ENCODE measurements at regions not wholly inside any gene's neighbourhood (a gene's known extent, or its start where the extent isn't known, plus 50 kb on each side); places are given as distances from the start of the nearest gene placed in this dataset.

DNA sequence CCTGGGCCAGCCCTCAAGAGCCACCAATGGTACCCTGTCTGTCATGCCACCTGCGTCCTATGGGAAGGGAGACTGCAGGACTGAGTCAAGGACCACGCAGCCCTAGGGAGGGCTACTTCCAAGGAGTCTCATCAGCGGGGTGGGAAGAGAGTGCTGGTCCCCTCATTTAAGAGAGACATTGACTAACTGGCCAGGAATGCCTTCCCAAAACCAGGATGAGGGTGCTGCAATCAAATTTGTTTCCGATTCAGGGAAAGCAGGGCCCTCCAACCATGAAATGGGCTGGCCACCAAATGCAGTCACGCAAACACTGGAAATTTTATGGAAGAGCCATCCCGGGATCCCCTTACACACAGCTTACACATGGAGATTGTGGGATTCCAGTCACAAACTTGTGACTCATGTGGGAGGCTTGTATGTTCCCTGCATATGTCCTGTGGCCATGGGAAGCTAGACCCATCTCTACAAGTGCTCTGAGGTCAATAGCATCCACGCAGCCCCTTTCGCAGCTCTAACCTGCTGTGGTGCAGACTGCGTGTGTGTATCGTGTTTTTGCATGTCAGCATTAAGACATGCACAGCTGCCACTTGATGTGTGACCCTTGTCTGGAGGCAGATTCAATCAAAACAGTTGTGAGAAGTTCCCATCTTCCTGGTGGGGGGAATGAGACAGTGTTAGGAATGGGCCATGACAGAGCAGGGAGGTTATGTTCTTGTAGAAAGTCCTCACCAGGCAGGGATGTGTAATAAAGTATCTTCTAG is 53.0 kb upstream of the CST7 start:
- H3K56ac ChIP-seq (ENCODE audit: extremely low read depth, insufficient read depth, low read length) = no peak overlapping the region
- CTCF ChIA-PET = no interaction called here
- ATAC-seq (ENCODE audit: low read depth) (no peak), DNase-seq (no peak)
- H3K36me3 ChIP-seq (ENCODE audit: control insufficient read depth, insufficient read depth, low read length) = no peaks in the 10 kb centered on the region
- no peak overlapping the region for H3K23ac ChIP-seq (ENCODE audit: low read depth, low read length)
- H3K79me1 ChIP-seq (ENCODE audit: low read depth in 1 of 2, low read length in 2 of 2) = no peaks in the 10 kb centered on the region
- no peaks in the 10 kb centered on the region for H3K9me1 ChIP-seq (ENCODE audit: insufficient read depth, low read length)
- dilution Hi-C loops (cut with HindIII; ENCODE audit: low sequenced_read_pairs, unreplicated experiment) = no loop called here
- H2BK20ac ChIP-seq (ENCODE audit: low read depth, low read length) = no peak overlapping the region
- H2BK120ac ChIP-seq (ENCODE audit: low read depth, low read length) = no peak overlapping the region
- H3K4me3 ChIP-seq (ENCODE audit: insufficient read depth, low read depth, low read length) = no peak overlapping the region
- no peak overlapping the region for H4K91ac ChIP-seq (ENCODE audit: insufficient read depth, low read depth, low read length)
- H3K4me1 ChIP-seq (ENCODE audit: control insufficient read depth, insufficient read depth, low read length) = no peaks in the 10 kb centered on the region
- H3K27me3 ChIP-seq (ENCODE audit: control insufficient read depth, insufficient read depth, low read length) = no peaks in the 10 kb centered on the region
- H2BK5ac ChIP-seq (ENCODE audit: low read depth, low read length, poor library complexity, severe bottlenecking) = no peak overlapping the region
- no peak overlapping the region for H3K4ac ChIP-seq (ENCODE audit: low read depth, low read length)
- no peak overlapping the region for H2AK5ac ChIP-seq (ENCODE audit: low read depth, low read length)
- H4K20me1 ChIP-seq (ENCODE audit: insufficient read depth, low read length) = no peaks in the 10 kb centered on the region
- no peak overlapping the region for H4K8ac ChIP-seq (ENCODE audit: low read depth in 2 of 2, low read length in 2 of 2)
- no peak overlapping the region for H3K18ac ChIP-seq (ENCODE audit: low read depth, low read length)
- H3K4me2 ChIP-seq (ENCODE audit: low read depth, low read length) = no peak overlapping the region
- no peaks in the 10 kb centered on the region; the same call in 1 of the 2 replicates for H3K9me3 ChIP-seq (ENCODE audit: control insufficient read depth, insufficient read depth, low read length)
- no TSS peak for BruUV-seq (replicated peaks)
- POLR2A ChIA-PET (ENCODE audit: unreplicated experiment) = no interaction called here
- H4K5ac ChIP-seq (ENCODE audit: low read depth, low read length) = no peak overlapping the region
- H2AK9ac ChIP-seq (replicated peaks; ENCODE audit: low read depth, low read length, poor library complexity) = no peak overlapping the region
- no peak overlapping the region for H3K14ac ChIP-seq (replicated peaks; ENCODE audit: low read depth, low read length)
- in situ Hi-C loops (cut with MboI; ENCODE audit: low sequenced_read_pairs) = no loop called here
- 58% methylated on average over 2 of the region's 10 CpGs; no CpG with 5 or more reads in 1 of the 2 experiments for WGBS, 2 experiments (ENCODE audit: extremely low coverage in 2 of 2, insufficient read length in 1 of 2)
- no peak overlapping the region for H2BK15ac ChIP-seq (ENCODE audit: low read depth, low read length)
- no peak overlapping the region for H3K27ac ChIP-seq (ENCODE audit: insufficient read depth, low read length)
- TF ChIP-seq, protein P1, sequence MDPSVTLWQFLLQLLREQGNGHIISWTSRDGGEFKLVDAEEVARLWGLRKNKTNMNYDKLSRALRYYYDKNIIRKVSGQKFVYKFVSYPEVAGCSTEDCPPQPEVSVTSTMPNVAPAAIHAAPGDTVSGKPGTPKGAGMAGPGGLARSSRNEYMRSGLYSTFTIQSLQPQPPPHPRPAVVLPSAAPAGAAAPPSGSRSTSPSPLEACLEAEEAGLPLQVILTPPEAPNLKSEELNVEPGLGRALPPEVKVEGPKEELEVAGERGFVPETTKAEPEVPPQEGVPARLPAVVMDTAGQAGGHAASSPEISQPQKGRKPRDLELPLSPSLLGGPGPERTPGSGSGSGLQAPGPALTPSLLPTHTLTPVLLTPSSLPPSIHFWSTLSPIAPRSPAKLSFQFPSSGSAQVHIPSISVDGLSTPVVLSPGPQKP (IDR thresholded peaks at IDR 0.05; ENCODE audit: borderline replicate concordance, low read depth, low read length) = no peak
- TF ChIP-seq FOS (IDR thresholded peaks at IDR 0.05; ENCODE audit: low read depth, low read length) (no peak), CHD1 (IDR thresholded peaks at IDR 0.05; ENCODE audit: low read depth, low read length) (no peak), BHLHE40 (IDR thresholded peaks at IDR 0.05; ENCODE audit: low read depth, low read length) (no peak), RAD21 (IDR thresholded peaks at IDR 0.05; ENCODE audit: low read length) (no peak), CEBPB (IDR thresholded peaks at IDR 0.05; ENCODE audit: low read depth, low read length) (no peak), MAFK (IDR thresholded peaks at IDR 0.05; ENCODE audit: low read depth, low read length) (no peak), RFX5 (IDR thresholded peaks at IDR 0.05; ENCODE audit: low read depth, low read length) (no peak), SMC3 (IDR thresholded peaks at IDR 0.05; ENCODE audit: low read depth, low read length) (no peak), MAZ (IDR thresholded peaks at IDR 0.05; ENCODE audit: borderline replicate concordance, low read depth, low read length) (no peak), RCOR1 (IDR thresholded peaks at IDR 0.05; ENCODE audit: insufficient replicate concordance, low read length) (no peak), POLR2A (IDR thresholded peaks at IDR 0.05; ENCODE audit: low read depth, low read length) (no peak), MXI1 (IDR thresholded peaks at IDR 0.05; ENCODE audit: borderline replicate concordance, low read depth, low read length) (no peak), NFE2L2 (IDR thresholded peaks at IDR 0.05; ENCODE audit: low read depth, low read length) (no peak)
- TF ChIP-seq, protein P2, sequence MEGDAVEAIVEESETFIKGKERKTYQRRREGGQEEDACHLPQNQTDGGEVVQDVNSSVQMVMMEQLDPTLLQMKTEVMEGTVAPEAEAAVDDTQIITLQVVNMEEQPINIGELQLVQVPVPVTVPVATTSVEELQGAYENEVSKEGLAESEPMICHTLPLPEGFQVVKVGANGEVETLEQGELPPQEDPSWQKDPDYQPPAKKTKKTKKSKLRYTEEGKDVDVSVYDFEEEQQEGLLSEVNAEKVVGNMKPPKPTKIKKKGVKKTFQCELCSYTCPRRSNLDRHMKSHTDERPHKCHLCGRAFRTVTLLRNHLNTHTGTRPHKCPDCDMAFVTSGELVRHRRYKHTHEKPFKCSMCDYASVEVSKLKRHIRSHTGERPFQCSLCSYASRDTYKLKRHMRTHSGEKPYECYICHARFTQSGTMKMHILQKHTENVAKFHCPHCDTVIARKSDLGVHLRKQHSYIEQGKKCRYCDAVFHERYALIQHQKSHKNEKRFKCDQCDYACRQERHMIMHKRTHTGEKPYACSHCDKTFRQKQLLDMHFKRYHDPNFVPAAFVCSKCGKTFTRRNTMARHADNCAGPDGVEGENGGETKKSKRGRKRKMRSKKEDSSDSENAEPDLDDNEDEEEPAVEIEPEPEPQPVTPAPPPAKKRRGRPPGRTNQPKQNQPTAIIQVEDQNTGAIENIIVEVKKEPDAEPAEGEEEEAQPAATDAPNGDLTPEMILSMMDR (conservative IDR thresholded peaks at IDR 0.05; ENCODE audit: low read depth, low read length) = no peak
- TF ChIP-seq, protein P3, sequence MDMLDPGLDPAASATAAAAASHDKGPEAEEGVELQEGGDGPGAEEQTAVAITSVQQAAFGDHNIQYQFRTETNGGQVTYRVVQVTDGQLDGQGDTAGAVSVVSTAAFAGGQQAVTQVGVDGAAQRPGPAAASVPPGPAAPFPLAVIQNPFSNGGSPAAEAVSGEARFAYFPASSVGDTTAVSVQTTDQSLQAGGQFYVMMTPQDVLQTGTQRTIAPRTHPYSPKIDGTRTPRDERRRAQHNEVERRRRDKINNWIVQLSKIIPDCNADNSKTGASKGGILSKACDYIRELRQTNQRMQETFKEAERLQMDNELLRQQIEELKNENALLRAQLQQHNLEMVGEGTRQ (IDR thresholded peaks at IDR 0.05; ENCODE audit: low read depth, low read length) = no peak
- intact Hi-C loops (cut with micrococcal nuclease) = no loop called here
- no peak overlapping the region for H2AFZ ChIP-seq (replicated peaks; ENCODE audit: low read length, poor library complexity)
- no peak overlapping the region for H3K9ac ChIP-seq (ENCODE audit: low read depth, low read length)
